Activated CD4-positive, alpha-beta T cell treated with anti-CD3 and anti-CD28 coated beads for 48 hours (primary cell): ENCODE measurements at regions not wholly inside any gene's neighbourhood (a gene's known extent, or its start where the extent isn't known, plus 50 kb on each side); places are given as distances from the start of the nearest gene placed in this dataset.

Experiments used
- DNase-seq: peaks from one replicate; pipeline ENCODE4 v3.0.0-alpha.2; 2020

DNA sequence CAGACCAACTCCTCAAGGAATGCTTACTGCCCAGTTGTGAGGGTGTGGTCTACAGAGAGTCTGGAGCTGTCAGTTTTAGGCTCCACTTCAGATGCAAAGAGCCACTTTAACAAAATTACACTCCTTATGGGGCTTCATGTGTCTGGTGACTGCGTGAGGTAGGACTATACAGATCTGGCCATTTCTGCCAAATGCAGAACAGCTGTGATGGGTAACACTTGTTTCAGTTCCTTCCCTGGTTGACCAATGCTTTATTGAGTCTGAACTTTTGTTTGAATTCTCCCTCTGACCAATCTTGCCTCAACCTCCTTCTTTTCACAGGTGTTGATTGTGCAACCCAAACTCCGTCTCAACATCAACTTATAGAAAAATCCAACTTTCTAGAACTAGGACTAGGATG lies 181.2 kb downstream of the OMA1 start:
- no peak for DNase-seq

DNA sequence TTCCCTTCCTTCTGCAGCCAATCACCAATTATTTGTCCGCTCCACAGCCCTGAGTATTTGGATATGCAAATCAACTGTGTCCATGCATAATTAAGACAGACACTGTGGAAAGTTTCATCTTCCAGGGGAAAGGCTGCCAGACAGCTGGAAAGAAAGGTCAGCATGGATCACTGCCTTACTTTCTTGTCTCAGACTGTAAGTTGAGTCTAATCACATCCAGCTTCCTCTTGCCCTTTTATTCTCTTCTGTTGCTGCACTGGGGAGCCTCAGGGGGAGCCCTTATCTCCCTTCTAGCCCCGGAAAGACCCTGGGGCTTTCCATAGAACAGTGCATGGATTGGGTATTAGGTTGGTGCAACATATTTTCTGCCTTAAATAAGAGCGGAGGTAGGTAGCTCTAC lies 182.9 kb downstream of the OMA1 start:
- DNase-seq, result no peak

DNA sequence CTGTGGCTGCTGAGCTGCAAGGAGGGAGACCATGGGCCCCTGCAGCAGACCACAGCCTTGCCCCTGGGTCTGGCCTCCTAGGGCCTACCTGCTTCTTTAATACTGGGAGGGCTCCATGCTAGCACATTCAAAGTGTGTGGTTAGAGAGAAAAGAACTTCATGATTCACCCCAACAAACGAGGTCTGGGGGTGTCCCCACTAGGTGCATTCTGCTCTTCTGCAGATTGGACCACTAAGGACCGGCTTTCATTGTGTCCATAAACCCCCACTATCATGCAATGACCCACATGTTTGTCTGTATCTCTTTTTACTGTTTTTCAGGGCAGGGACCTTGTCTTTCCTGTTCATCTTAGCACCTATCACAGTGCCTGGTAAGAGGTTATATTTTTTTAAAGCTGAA lies 185.4 kb downstream of the OMA1 start:
- no peak for DNase-seq

DNA sequence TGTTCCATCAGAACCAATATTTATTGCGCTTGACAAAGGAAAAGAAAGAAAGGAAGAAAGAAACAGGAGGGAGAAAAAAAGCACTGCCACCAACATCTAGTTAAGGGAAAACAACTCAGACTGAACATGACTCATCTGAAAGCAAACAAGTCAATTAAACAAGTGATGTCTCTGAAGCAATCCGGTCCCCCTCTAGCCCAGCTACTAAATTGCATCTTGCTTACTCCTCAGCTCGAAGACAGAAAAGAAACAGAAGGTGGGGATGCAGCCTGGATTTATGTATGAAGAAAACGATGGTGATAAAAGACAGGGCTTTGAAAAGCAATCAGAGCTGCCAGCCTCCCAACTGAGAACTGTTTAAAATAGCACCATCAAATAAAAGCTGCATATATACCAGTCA lies 188.2 kb downstream of the OMA1 start:
- DNase-seq, result no peak

DNA sequence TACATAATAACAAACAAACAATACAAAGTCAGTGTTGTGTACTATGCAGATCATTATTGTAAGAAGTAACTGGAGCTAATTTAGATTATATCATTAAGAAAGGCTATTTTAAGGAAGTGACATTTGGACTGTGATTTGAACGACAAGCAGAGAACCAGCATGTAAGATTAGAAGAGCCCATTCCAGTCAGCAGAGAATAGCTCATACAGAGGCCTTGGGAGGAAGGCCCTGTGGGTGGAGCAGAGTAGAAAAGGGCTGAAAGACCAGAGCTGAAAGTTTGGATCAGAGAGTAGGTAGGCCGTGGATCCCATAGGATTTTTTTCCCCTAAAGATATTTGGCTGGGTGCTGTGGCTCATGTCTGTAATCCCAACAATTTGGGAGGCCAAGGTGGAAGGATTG lies 190.1 kb downstream of the OMA1 start:
- DNase-seq, result no peak

DNA sequence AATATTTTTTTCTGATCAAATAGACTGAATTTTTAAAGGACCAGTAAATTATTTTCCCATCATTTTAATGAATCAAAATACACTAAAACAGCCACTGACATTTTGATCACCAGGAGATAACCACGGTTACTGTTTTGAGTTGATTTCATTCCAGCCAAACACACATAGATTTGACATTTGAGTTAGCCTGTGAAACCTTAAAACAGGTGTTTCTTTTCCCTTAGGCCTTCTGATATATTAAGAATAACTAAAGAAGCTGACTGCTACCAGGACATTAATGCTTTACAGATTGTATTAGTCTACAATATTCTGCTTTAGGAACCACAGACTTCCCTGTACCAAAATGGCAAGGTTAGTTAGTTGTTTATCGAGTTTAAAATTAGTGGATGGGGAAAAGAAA lies 193.4 kb downstream of the OMA1 start:
- no peak for DNase-seq

DNA sequence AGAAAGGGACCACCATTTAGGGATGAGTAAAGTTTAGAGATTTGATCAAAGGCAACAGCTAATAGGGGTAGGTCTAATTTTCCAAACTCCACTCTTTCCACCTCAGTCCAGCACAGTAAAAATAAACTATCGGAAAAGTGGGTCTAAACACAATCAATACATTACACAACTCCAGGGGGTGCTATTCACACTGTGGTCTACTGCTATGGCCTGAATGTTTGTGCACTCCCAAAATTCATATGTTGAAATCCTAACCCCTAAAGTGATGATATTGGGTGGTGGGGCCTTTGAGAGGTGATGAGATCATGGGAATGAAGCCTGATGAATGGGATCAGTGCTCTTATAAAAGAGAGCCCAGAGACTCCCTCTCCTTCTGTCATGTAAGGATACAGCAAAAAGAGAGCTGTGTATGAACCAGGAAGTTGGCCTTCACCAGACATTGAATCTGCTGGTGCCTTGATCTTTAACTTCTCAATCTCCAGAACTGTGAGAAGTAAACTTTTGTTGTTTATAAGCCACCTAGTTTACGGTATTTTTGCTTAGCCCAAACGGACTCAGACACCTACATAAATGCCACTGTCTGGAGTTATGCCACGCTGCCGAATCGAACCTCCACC lies 193.9 kb downstream of the OMA1 start:
- DNase-seq, result no peak

DNA sequence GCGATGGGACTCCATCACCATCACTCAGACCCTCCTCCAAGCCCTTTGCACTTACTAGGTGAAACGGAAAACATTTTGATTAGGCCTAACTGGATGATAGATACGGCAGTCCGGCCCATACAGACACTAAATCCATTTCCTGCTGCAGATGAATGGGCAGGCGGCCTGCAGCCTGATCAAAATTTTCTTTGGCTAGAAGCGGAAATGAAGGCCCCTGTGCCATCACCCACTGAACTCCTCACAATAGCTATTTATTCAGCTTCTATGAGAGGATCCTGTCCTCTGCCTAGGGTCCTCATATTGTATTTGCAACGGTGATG lies 200.5 kb downstream of the OMA1 start:
- no peak for DNase-seq

DNA sequence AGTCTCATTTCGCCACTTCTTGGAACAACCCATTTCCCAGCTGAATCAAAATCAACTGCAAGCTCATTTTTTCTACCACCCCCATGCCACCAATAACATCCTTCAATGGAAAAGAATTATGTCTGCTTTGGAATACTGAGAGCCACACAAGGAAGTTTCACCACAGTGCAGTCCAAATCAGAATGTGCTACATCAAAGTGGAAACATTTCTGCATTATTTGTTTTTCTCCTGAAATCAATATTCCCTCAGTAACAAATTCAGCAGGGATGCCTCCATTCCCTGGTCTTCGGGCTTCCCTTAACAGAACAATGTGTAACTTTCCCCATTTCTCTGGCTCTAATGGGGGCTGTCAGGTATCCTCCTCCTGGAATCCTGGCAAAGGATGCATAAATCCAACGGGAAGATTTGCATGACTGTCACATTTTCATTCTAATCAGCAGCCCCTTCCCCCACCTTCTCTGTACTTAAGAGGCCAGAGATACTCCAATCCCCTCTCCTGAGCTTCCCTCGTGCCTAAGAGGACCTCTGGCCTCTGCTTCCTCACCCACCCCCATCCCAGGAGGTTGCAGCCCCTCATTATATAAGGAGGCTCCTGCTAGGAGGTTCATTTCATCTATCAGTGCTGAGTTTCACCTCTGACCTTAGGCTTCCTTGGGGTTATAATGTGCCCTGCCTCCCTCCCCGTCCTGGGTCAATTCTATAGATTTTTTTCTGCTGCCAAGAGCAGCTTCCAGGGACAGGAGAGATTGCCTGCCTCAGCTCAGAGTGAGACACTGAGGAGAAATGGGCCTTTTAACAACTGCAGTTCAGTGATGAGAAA lies 201.1 kb downstream of the OMA1 start:
- DNase-seq, result no peak

DNA sequence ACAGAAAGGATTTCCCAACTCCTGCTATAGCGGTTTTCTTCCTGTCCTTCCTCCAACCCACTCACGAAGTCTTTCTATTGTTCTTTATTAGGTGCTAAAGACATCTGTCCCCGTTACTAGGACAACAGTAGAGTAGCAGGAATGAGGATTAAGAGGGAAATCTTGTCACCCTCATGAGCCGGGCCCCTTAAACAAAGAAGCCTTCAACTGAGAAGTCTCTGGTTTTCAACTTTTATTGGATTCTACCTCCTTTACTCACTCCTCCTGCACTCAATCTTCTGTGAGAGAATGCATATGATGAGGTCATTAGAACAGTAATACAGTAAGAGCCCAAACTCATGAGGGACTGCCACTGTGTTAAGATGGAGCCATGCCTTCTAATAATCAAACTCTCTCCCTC lies 206.3 kb downstream of the OMA1 start:
- DNase-seq, result no peak

DNA sequence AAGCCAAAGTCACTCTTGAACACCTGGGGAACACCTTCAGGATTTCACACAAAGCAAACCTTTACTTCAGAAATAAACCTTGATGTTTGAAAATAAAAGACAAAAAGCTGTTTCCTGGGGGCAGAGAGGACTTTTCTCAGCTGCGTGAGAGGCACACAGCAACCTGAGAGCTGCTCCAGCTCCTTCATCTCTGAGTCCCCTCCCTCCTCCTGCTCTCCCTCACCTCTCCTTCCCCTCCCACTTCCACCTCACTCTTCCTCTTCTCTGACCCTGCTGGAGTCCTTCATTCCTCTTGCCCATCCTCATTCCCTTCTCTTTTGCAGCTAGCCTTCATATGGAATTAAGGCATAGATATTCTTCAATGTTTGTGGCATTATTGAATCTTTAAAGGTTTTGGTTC lies 208.4 kb downstream of the OMA1 start:
- no peak for DNase-seq

DNA sequence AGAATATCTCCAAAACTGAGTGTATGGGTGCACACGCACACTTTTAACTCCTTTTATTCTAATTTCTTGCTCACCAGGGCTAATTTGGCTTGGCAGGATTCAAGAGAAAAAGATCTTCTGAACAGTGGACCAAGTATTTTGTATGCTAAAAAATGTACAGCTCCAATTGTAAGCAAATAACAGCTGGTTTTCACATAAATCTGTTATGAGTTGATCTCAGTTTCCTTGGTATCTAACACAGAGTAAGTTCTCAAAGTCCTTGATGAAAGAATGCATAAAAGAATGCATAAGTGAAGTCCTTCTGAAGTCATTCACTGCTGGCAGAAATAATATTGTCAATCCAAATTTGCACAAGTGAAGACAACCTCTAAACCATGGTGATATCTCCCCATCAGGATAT lies 213.0 kb downstream of the OMA1 start:
- DNase-seq, result no peak

DNA sequence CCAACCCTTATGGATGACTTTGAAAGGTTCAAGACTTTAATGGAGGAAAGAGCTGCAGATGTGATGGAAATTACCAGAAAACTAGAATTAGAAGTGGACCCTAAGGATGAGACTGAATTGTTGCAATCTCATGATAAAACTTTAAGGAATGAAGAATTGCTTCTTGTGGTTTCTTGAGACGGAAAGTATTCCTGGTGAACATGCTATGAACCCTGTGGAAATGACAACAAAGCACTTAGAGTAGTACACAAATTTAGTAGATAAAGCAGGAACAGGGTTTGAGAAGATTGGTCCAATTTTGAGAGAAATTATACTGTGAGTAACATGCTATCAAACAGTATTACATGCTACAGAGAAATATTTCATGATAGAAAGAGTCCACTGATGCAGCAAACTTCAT lies 215.4 kb downstream of the OMA1 start:
- DNase-seq, result no peak

DNA sequence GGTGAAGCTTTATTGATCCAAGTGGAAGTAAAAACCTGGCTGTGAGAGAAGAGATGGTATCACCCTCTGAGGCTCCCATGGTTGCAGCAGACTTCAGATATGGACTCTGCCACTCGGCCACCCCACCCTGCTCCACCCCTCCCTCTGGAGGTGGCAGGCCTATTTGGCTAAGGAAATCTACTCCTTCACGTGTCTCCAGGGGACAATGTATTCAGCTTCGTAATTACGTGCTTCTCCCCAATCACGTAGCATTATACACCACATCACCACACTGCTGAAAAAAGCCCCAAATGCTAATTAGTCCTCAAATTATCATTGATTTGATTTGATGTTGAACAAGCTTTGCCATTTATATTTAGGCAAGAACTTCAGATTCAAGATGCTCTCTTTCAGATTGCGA lies 220.7 kb downstream of the OMA1 start:
- DNase-seq, result no peak

DNA sequence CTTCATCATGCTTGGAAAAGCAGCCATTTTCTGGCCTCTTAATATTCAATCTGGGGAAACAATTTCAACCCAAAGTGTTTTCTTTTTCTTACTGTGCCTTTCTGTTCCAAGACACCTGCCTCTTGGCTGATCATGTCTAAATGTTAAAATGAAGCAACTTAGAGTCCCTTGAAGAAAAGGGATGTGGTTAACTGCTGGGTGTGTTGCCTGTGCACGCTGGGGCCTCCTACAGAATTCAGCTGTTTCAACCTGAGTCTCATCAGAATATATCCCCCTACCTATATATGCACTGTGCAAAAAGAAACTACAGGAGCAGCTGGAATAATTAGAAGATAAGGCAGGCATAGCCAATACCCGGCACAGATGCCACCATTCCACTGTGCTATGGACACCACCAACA lies 222.0 kb downstream of the OMA1 start:
- DNase-seq, result no peak

DNA sequence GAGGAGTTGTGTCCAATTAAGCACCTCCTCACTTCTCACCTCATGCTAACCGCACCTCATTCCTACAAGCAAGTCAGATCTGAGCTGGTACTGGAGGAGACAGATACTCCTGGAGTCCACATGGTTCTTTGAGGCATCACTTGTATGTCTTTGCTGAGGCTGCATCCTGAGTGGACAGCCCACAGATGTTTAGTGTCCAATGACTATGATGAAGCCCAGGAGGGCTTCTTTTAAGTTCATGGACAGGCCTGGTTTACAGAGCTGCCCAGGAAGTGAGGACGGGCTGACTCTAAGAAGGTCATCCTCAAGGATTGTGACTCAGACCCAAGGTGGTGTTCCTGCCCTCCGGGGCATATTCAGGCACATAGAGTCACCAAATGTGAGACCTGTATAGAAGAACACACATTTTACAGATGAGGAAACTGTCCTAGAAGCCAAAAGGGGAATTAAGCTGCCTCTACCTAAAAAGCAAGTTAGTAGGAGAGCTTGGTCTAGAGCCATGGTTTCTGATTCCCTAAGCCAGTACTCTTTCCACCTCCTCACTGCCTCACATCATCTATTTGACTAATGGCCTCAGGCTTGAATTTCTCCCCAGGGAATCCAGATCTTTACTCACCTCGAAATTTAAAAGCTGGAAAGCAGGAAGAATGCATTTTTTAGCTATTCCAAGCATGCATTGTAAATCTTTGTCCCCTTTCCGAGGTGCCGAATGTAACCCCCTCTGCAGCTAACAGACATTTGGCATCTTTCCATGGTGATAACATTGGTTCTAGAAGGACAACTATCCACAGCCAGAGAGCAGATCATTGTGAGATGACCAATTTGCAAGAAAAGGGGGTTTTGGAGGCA lies 228.1 kb downstream of the OMA1 start:
- no peak for DNase-seq

DNA sequence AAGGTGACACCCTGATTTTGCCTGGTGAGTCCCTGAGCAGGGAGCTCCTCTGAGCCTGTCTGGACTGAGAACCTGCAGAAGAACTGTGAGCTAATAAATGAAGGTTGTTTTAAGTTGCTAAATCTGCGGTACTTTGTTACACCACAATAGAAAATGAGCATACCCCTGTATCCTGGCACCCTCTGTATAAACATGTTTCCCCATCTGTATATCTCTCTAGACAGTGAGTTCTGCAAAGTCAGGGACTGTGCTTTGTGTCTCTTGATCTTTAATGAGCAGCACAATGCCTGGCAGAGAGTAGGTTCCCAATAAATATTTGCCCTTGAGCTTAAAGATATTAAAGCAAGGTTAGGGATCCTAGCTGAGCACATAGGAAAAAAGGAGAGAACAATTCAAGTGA lies 228.8 kb downstream of the OMA1 start:
- no peak for DNase-seq

DNA sequence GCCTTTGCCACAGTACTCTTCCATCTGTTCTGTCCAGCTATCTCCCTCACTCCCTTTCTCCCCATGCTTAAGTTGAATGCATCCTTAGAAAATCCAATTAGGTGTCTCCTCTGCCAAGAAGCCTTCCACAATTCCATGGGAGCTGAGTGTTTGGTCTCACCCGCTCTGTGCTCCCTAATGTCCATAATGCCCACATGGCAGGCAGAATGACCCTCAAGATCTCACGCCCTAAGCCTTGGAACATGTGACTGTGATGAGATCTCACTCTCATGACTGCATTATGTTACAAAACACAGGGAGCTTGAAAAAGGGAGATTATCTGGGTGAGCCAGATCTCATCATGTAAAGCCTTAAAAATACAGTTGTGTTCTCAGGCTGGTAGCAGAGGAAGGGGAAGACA lies 229.4 kb downstream of the OMA1 start:
- DNase-seq, result no peak

DNA sequence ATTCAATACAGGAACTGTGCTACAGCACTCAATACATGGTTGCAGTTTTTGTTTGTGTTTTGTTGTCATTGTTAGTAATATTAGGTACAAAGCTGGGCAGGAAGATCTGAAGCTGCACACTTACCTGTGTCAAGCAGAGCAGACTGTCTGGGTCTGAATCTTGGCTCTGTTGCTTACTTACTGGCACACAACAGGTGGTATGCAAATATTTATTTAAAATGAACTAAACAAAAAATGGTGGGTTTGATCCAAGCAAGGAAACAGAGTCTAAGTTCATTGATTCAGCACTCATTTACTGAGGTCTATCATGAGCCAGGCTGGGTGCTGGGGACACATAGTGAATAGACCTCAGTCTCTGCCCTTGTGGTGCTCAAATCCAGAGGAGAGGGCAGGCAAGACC lies 230.4 kb downstream of the OMA1 start:
- no peak for DNase-seq

DNA sequence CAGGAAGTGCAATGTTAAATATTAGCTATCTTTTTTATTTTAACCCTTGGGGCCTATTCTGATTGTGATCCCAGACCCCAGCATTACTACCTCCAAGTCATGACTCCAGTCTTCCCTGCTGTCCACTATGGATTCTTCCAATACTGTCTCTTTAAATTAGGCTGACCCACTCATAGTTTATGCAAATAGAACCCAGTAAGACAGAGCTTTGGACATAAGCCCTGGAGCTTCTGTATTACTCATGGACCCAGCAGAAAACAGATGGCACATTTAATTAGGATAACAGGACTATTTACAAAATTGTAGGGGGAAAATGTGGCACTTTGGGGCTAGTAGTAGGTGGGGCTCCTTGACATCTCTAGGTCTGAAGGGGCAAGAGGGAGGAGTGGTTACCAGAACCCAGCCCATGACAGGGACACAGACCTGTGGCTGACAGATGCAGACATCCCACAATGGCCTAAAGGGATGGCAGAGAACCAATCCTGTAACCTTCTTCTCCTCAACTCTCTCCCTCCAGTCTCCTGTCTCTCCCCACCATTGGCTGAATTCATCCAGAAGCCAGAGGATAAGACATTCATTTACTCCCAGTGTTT lies 233.5 kb downstream of the OMA1 start:
- no peak for DNase-seq

DNA sequence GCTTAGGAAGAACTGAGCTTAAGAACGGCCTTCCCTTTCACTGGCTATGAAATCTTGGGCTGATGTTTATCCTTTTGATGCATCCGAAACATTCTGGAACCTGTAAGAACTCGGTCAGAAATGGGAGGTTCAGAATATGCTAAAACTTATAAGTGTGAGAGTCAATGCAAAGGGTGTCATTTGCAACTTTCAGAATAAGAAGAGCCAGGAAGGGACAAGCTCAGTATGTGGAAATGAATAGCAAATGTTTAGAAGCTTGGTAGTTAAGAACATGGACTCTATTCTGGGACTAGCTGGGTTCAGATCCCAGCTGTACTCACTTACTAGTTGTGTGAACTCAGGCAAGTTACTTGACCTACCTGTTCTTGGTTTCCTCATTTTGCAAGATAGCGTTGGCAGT lies 234.1 kb downstream of the OMA1 start:
- no peak for DNase-seq

DNA sequence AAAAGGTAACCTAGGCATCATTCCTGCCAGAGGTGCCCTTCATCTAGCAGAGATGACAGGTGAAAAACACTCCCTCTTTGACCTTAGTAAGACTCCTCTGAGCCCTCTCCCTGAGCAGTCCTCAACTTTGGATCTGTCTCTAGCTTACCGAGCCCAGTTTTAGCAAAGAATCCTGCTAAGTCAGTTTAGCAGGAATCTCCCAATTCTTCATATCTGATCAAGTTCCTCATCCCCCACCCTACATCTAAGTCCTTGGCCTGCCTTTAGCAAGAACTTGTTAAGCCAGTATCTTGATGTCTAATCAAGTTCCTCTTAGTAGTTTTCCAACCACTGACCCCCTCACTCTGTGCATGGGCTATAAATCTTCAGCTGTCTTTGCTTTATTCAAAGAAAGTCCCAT lies 235.6 kb downstream of the OMA1 start:
- DNase-seq, result no peak

DNA sequence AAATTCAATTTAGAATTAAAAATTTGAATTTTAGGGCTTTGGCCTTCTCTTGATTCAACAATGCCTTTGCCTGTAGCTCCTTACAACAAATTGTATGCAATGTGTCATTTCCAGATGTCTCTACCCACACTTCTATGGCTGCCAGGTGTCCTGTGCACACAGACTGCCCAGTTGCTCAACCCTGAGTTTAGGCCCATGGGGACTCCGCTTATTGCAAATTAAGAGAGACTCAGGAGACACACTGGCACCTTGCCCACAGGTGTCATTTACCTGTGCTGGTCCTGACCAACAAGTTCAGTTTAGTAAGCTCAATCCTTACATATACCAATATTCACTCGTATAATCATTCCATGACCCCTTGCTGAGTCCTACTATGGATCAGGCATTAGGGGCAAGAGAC lies 236.1 kb downstream of the OMA1 start:
- DNase-seq, result no peak

DNA sequence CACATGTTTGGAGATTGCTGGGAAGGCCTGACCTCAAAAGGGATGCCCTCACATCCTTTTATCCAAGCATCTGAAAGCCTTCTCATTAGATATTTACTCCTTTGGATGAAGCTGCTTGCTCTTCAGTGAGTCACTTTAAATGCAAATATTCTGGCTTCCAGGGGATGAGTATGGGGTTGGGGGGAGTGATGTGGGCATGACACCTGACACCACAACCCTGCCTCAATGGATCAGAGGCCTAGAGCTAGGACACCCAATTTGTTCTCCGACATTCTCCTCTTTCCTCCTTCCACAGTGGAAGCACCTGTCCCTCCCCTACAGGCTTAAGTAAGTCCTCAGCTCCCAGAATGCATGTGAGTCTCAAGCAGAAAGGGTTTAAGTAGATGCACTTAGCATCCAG lies 238.3 kb downstream of the OMA1 start:
- no peak for DNase-seq
